GM19240 (cell line): ENCODE measurements at regions not wholly inside any gene's neighbourhood (a gene's known extent, or its start where the extent isn't known, plus 50 kb on each side); places are given as distances from the start of the nearest gene placed in this dataset.
"Not testable (repeated sequence)": the region's sequence is repeated elsewhere in the genome, so short reads cannot be mapped to it uniquely, and the experiment has no call there.

Experiments used
- DNase-seq: peaks from one replicate; pipeline ENCODE4 v3.0.0; 2011; ENCODE audit warnings: low spot score; ENCODE audit not compliant: insufficient read length

DNA sequence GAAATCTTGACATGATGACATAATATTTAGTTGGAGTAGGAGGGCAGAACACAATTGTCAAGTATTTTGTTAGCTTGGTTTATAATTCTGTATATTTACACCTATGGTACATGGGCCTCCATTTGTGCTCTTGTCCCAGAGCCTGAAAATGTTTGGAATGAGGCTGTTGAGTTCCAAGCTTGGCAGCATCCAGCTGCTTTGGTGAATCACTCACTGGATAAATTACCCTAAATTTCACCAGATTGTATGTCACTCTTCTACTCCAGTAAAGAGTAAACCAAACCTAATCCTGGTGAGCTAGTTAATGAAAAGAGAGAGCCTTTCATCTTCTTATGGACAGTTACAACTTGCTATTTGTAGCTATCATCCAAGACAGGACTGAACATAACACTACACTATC lies 928.7 kb downstream of the DIPK2A start:
- no peak for DNase-seq

DNA sequence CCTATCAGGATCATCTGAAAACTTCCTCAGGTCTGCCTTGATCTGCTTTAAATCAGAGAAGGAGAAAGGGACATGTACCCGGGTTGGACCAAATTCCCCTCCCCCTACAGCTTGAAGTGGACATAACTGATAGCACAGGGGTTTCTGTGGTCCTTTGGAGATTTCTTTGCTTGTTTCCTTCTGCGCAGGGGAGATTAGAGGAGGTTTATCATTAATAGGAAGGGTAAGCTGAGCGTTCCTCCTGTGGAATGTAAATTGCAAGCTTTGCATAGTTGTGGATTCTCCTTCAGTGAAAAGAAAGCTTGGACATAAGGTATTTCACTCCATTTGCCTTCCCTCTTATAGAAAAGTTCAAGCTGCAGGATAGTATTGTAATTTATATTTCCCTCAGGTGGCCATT lies 936.0 kb downstream of the DIPK2A start:
- DNase-seq = not testable (repeated sequence)

DNA sequence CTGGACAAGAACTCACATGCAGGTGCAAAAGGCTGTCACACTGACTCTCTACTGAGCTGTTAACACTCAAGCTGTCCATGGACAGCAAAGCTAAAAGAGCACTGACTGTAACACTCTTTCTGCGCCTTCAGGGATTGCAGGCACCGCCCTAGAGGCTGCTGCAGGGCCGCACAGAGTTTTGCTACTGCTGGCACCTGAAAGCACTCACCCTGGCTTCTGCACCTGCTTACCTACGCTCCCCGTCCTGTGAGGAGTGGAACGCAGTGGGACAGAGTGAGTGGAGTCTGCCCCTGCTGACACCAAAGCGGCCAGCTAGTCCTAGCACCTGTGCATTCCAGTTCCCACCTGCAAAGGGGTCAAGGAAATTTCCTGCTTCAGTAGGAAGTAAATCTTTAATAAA lies 941.3 kb downstream of the DIPK2A start:
- no peak for DNase-seq

DNA sequence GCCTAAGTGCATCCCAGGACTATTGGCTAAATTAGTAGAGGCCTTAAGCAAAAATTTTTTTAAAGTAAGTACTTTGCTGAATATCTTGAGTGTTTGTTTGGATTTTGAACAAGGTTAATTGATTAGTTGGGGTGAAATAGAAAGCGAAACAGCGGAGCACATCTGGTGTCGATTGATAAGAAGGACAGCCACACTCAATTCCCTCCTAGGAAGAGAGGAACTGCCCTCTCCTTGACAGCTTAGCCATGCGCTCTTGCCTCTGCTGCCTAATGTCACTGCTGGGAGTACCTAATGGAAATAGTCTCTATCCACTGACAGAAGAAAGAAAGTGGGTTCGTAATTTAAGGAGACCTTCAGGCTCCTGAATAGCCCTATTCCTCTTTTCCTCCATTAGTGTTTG lies 943.6 kb downstream of the DIPK2A start:
- no peak for DNase-seq

DNA sequence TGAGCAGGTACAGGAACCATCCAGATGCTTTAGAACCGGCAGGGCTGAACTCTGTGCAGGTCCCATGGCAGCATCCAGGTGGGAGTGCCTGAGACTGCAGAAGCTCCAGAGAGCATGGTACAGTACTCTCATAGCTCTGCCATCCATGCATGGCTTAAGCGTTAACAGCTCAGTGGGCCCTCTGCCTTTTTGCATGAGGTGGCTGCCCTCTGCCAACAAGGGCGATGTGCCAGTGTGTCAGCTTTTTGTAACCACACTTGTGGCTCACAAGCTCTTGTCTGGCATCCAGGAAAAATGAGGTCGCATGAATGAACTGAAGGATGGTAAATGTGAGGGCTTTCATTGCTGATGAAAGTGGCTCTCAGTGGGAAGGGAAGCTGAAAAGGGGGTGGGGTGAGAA lies 950.1 kb downstream of the DIPK2A start:
- no peak for DNase-seq

DNA sequence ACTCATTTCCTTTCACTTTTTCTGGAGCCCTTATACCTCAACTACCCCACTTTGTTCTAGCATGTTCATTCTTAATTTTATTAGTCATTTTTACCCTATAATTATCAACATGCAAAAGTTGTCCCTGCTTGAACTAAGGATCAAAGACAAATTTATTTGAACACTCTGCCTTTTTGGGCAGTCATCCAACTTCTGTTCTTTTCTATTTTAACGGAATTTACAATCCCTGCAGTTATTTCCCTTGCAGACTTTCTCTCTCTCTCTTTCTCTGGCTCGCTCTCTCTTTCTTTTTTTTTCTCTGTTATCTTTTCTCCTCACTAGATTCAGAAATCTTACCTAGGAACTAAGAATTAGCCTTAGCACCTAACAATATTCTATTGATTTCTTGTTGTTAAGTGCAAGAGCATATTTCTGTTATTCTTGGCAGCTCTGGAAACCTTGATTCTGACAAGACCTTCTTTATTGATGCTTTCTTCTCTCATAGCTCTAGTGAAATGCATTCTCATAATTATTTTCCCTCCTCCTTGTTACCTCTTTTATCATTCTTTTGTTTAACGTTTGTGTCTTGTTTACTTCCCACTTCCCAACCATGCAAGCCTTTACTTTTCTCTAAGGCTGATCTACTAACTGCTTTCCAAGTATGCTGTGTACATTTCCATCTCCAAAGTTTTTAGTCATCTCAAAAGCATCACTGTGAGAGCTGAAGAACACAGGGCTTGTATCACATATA lies 951.6 kb downstream of the DIPK2A start:
- no peak for DNase-seq

DNA sequence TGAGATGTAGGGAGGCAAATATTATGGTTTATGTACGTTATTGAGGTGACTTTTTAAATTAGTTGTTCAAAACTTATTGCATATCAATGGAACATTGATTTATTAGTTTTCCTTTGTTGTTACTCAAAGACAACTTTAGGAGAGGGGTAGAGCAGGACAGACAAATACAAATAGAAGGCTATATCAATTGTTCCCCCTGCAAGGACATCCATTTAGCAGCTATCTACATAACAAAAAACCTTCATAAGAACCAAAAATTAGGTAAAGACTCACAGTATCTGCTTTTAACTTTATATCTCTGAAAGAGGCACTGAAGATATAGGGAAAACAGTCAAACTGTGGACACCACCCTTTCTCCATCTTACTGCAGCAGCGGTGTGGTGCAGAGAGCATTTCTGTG lies 958.8 kb downstream of the DIPK2A start:
- DNase-seq = no peak

DNA sequence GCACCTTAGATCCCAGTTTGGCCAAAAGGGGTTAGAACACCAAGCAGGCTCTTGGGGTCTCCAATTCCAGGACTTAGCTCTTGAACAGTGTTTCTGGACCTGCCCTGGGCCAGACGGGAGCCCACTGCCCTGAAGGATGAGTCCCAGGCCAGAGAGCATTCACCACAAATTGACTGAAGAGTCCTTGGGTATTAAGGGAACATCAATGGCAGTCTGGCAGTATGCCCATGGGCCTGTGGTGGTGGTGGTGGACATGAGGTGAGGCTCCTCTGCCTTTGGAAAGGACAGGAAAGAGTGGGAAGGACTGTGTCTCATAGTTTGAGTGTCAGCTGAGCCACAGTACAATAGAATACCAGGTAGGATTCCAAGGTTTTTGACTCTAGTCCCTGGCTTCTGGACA lies 960.0 kb downstream of the DIPK2A start:
- DNase-seq = no peak

DNA sequence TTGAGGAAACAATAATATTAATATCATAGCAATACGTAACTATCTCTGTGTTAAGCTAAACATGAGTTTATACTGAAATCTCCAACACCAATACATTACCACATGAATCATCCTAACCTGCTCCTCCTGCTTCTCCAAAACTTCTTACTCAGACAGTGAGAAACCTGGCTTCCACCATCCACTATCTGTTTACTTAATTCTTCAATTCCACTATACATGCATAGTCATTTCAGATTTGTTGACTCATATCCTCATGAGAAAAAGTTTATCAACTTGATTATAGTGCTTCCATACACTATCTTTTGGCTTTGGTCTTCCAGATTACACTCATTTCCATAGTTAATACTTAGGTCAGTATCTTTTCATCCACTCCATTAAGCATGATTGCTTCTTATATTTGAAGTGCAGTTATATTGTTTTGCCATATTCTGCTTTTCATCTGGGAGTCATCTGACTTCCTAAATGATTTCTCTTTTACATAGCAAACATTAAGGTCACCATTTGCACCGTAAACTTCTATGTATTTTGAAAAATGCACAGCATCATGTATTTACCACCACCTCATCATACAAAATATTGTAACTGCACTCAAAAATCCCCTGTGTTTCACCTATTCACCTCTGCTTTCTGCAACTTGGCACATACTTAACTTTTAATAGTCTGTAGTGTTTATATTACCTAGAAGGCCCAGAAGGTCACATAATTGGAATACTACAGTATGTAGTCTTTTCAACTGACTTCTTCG lies 970.6 kb downstream of the DIPK2A start:
- no peak for DNase-seq

DNA sequence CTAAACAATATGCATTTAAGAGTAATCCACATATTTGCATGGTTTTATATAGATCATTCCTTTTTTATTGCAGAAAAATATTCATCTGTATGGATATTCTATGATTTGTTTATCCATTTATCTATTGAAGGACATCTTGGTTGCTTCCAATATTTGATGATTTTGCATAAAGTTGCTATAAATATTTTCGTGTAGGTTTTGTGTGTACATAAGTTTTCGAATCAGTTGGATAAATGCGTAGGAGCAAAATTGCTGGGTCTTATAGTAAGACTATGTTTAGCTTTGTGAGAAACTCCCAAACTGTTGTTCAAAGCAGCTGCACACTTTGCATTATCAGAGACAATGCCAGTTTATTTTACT lies 971.2 kb downstream of the DIPK2A start:
- no peak for DNase-seq

DNA sequence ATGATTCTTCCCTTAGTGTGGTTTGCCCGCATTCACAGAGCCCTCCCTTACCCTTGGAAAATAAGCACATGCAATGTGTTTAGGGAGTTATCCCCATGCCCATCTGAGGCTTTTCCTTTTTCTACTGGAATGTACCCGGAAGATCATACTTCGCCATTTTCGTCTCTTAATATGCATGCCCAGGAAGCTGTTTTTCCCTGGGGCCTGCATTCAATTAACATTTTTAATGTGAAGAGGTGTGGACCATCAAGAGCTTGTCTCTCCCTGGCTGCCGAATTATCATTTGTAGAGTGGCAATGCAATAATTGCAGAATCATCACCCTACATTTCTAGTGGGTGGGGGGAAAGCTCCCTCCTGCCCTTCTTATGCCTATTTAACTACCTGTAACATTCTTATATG lies 976.3 kb downstream of the DIPK2A start:
- DNase-seq = no peak

DNA sequence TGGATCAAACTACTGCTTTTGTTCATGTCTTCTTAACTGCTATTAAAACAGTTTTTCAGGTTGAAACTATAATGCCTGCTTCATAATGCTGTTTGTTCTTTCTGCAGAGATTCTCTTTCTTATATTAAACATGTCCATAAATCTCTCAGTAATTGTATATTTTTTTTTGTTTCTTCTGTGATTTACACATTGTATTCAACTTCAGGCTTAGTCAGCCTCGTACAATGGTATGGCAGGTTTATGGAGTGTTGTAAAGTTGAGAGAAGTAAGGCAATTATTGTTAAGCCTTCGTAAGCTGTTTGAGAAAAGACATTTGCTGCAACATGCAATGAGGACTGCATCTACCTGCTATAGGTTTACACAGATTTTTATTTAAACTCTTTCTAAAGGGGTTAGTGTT lies 977.1 kb downstream of the DIPK2A start:
- no peak for DNase-seq

DNA sequence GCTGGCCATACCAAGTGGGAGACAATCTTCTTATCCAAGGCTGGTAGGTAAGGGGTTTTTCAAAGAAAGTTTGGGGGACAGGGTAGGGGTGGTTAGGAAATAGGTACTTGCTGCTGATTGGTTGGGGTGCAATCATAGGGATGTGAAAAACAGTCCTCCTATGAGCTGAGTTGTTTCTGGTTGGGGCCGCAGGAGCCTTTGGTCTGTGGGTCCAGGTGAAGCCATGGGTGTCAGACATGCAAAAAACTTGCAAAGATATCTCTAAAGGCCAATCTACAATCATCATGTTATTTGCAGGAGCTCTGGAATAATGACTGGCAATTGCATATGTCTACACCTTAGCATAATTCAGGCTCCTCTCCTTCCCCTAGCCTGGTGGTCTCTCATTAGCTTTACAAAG lies 982.3 kb downstream of the DIPK2A start:
- no peak for DNase-seq

DNA sequence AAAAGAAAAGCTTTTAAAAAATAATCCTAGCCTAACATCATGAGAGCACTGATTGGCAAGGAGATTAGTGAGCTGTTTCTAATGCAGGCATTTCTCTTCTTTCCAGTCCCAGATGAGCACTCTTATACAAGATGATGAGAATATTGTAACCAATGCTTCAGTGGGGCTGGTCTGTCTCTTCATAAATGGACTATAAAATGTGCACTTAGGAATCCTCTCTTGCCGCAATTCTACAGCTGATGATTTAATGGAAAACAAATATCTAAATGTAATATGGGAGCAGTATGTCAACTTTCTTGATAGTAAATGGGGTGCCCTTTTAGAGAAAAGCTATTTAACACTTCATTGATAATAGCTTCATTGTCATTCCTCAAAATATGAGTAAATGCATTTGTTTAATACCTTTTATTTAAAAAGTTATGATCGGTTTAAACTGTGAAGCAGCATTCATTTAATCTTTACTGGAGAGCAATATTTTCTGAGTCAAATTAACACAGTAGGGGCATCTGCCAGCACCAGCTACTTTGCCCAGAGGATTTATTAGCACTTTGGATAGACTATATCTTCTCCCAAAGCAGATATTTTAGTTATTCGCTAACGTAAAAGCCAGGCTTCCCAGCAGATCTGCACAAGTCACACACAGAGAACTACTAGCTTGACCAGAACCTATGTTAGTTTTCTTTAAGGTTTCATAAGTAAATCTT lies 985.9 kb downstream of the DIPK2A start:
- no peak for DNase-seq

DNA sequence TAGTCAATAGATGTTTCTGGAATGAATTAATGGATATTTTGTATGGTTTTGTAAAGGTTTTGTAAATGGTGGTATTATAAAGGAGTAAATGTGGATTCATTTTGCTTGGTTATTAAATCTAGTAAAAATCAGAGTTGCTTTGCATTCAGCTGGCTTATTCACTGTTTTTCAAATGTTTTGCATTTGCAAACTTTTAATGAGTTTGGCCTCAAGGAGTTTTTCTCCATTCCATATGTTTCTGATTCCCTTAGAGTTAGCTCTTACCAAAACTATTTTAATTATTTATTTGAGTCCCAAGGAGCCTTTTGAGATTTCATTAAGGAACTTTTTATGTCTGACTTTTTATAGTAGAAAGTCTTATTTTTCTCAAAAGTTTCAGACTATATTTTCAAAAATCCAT lies 992.2 kb downstream of the DIPK2A start:
- no peak for DNase-seq

DNA sequence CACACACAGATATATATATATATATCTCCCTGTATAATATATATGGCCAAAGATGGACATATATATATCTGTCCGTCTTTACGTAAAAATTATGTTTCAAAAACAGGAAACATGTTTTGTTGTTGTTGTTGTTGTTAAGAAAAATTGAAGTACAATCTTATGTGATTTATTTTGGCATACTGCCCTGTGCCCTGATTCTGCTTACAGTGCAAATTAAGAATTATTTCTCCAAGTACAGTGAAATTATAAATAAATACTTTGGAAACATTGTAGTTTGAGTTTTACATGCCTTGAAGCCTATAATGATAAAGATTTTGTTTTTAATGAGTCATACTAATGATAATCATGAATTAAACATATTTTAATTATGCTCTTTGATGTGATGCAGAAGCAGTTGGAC lies 994.9 kb downstream of the DIPK2A start:
- no peak for DNase-seq

DNA sequence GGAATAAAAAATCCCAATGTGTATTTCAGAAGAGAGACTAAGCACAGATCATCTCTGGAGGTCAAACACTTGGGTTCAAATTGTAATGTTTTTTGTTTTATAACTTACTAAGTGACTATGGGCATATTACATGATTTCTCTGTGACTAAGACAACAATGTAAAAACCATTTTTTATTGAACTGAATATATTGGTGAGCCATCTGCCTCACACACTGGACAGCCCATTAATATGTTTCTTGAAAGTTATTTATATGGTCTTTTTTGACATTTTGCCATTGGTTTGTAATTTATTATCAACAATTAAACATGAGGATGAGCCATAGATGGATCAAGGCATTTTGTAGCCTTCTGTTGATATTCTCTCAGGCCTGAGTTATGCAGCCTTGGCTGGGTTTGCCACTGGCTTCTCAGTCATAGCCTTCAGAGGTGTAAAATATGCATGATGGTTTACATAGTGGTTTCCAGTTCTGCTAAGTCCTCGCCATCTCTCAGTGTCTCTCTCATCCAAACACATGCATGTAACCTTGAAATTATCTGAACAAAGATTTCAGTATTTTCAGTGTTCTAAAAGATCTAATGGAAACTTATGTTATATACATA lies 997.2 kb downstream of the DIPK2A start:
- DNase-seq = no peak

DNA sequence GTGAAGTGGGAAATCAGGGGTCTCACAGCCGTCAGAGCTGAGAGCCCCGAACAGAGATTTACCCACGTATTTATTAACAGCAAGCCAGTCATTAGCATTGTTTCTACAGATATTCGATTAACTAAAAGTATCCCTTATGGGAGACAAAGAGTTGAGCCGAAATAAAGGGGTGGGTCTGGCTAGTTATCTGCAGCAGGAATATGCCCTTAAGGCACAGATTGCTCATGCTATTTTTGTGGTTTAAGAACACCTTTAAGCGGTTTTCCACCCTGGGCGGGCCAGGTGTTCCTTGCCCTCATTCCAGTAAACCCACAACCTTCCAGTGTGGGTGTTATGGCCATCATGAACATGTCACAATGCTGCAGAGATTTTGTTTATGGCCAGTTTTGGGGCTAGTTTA lies 1012.9 kb downstream of the DIPK2A start:
- not testable (repeated sequence) for DNase-seq

DNA sequence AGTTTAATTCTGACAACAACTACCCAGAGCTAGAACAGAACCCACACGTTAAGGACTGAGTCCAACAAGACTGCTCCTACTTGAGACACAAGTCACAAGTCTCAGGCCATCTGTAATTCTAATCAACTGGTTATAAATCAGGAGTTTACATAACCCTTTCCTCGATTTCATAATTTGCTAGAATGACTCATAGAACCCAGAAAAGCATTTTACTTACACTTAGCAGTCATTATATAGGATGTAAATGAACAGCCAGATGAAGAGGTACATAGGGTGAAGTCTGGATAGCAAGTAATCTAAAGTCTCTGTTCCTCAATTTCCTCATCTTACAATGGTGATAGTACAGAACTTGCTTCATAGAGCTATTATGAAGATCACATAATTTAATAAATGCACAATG lies 1018.2 kb downstream of the DIPK2A start:
- no peak for DNase-seq

DNA sequence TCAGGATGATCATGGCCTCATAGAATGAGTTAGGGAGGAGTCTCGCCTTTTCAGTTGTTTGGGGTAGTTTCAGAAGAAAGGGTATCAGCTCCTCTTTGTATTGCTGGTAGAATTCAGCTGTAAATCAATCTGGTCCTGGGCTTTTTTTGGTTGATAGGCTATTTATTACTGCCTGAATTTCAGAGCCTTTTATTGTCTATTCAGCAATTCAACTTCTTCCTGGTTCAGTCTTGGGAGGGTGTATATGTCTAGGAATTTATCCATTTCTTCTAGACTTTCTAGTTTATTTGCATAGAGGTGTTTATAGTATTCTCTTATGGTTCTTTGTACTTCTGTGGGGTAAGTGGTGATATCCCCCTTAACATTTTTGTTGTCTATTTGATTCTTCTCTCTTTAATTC lies 1024.2 kb downstream of the DIPK2A start:
- no peak for DNase-seq

DNA sequence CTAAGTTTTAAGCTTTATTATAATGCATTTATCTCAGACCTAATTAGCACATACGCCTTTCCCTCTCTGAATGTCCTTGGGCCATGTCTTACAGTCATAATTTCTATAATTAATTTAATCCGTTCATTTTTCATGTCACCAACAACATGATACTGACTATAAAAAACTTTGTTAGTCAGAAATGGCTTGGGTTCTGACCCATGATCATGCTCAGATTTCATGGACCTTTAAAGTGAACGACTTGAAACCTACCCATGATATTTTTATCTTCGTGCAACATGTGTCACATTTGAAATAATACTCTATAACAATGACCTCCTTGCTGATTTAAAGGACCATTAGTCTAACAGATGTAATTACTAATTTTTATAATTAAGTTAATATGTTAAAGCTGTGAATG lies 1033.8 kb downstream of the DIPK2A start:
- no peak for DNase-seq

DNA sequence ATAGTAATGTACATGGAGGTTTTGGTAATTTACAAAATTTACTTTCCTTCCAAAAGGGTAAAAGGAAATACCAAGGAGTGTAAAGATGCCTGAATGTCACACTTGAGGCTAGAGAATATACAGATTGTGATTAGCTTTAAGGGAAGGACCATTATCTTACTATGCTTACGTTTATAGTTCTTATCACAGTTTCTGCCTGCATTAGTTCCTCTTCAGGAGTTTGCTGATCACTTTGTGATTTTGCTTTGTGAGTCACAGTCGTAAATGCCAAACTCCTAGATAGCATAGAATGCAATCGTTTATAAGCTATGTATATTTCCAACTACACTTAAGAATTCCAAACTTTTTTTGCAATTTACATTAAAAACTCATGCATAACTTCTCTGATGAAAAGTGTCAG lies 1034.6 kb downstream of the DIPK2A start:
- no peak for DNase-seq
